Activated CD8-positive, alpha-beta memory T cell treated with anti-CD3 and anti-CD28 coated beads for 48 hours (primary cell): ENCODE measurements at regions not wholly inside any gene's neighbourhood (a gene's known extent, or its start where the extent isn't known, plus 50 kb on each side); places are given as distances from the start of the nearest gene placed in this dataset.
"Not testable (repeated sequence)": the region's sequence is repeated elsewhere in the genome, so short reads cannot be mapped to it uniquely, and the experiment has no call there.

ENCODE experiments used
- DNase-seq, 3 experiments: peaks; one replicate each; pipeline ENCODE4 v3.0.0-alpha.2; 2020; ENCODE audit warnings: low read depth in 2 of 3, low spot score in 2 of 3

GRCh38 chr2:187775651-187776050 is 221.4 kb upstream of the TFPI start:
- no peak for DNase-seq

- no peak for DNase-seq
Measured at GRCh38 chr2:187782301-187782700, 228.1 kb upstream of the TFPI start.

GRCh38 chr2:187783446-187783845 is 229.2 kb upstream of the TFPI start:
- no peak for DNase-seq

DNA sequence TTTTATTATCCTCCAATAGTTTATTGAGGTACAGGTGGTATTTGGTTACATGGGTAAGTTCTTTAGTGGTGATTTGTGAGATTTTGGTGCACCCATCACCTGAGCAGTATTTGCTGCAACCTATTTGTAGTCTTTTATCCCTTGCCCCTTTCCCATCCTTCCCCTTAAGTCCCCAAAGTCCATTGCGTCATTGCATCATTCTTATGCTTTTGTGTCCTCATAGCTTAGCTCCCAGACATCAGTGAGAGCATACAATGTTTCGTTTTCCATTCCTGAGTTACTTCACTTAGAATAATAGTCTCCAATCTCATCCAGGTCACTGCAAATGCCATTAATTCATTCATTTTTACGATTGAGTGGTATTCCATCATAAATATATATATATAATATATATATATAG is 229.9 kb upstream of the TFPI start:
- not testable (repeated sequence) for DNase-seq

GRCh38 chr2:187799601-187800000 is 245.4 kb upstream of the TFPI start:
- DNase-seq, result no peak

GRCh38 chr2:187803816-187804215 is 249.6 kb upstream of the TFPI start:
- no peak for DNase-seq

- no peak for DNase-seq
Measured at GRCh38 chr2:187815113-187815512, 260.9 kb upstream of the TFPI start.

DNA sequence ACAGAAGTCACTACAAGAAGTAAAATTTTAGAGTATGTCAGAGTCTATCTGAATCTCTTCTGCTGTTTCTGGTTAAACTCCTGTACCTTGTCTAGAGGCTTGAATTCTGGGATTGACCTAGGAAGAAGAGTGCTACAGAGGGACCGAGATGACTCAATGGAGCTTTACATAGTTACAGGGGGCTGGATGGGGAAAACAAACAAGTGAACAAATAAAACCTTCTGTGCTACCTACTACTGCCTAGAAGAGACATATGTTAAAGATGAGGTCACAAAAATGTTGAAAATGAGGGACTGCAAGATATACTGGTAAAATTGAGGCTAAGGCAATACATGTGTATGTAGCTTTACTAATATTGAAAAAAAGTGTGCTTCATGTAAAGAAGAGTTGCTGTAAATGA is 265.4 kb upstream of the TFPI start:
- DNase-seq, result no peak

GRCh38 chr2:187825108-187825507 is 270.9 kb upstream of the TFPI start:
- DNase-seq, result no peak

DNA sequence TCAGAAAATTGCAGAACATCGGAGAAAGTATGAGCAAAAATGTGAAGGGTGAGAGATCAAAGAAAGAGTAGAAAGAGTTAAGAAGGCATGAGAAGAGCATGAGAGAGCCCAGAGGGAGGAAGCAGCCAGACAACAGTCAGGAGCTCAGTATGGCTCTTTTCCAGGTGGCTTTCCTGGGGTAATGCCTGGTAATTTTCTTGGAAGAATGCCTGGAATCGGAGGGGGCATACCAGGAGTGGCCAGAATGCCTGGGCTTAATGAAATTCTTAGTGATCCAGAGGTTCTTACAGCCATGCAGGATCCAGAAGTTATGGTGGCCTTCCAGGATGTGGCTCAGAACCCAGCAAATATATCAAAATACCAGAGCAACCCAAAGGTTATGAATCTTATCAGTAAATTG is 271.8 kb upstream of the TFPI start:
- DNase-seq, result no peak

DNA sequence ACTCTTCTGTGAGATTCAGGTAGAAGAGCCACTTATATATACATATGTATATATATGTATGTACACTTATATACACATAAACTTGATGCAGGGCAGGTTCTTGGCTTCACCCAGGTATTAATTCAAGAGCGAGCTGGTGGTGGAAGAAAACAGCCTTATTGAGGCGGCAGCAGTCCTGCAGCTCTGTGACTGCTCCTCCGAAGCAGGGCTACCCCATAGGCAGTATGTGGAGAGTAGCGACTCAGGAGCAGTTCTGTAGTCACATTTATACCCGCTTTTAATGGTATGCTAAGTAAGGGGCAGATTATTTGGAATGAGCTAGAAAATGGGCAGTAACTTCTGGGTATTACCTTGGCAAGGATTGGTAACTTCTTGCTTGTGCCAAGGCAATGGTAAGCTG is 280.6 kb upstream of the TFPI start:
- DNase-seq, result no peak

DNA sequence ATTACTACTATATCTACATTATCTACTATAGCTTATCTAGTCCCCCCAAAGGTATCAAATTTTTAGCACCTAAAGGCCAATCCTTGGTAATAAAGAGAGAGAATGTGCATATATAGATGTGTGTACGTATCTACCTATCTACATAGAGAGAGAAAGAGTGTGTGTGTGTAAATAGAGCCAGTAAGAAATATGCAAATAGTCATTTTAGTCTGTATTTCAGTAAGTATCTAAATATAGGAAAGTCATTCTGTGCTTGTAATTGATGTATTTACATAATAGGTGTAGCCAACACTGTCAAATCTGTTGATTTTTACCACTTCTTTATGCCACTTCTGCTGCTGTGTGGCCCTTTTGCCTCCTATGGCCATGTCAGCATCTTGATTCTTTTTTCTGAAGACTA is 284.5 kb upstream of the TFPI start:
- no peak for DNase-seq

DNA sequence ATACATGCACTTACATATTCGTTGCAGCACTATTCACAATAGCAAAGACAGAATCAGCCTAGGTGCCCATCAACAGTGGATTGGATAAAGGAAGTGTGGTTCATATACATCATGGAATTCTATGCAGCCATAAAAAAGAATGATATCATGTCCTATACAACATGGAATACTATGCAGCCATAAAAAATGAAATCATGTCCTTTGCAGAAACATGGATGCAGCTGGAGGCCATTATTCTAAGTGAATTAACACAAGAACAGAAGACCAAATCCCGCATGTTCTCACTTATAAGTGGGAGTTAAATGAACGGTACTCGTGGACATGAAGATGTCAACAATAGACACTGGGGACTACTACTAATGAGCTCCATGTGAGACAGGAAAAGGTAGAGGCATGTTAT is 288.1 kb upstream of the TFPI start:
- no peak for DNase-seq

DNA sequence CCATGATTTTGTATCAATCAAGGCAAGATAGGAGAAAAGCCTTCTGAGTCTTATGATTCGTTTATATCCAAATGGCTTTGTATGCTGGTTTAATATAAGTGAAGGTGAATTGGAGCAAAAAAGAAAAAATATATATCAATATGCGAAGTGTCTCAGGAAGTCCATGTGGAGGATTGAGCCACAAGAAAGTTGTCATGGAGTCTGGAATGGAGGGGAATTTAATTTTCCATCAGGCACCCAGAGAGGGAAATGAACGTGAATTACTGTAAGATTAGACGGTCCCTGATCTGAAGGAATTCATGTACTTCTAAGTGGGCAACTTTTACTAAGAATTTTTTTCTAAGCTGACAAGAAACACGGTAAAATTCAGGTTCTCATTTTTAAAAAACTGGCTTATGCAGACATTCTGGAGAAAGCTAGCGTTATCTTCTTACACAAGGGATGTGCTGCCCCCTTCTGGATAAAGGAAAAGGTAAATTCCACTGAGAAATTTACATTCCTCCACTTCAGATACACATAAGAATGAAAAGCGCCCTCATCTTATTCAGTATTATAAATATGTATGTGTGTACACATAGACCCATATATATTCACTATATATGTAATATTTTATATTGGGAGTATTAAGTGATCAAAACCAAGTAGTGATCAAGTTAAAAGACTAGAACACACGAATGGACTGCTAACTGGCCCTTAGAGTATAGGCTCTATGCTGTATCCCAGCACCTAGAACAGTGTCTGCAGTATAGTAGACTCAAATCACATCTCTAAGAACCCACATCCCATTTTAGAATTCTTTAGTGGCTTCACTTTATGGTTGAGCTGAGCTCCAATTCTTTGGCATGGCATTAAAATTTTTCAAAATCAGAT is 289.0 kb upstream of the TFPI start:
- DNase-seq, result no peak

DNA sequence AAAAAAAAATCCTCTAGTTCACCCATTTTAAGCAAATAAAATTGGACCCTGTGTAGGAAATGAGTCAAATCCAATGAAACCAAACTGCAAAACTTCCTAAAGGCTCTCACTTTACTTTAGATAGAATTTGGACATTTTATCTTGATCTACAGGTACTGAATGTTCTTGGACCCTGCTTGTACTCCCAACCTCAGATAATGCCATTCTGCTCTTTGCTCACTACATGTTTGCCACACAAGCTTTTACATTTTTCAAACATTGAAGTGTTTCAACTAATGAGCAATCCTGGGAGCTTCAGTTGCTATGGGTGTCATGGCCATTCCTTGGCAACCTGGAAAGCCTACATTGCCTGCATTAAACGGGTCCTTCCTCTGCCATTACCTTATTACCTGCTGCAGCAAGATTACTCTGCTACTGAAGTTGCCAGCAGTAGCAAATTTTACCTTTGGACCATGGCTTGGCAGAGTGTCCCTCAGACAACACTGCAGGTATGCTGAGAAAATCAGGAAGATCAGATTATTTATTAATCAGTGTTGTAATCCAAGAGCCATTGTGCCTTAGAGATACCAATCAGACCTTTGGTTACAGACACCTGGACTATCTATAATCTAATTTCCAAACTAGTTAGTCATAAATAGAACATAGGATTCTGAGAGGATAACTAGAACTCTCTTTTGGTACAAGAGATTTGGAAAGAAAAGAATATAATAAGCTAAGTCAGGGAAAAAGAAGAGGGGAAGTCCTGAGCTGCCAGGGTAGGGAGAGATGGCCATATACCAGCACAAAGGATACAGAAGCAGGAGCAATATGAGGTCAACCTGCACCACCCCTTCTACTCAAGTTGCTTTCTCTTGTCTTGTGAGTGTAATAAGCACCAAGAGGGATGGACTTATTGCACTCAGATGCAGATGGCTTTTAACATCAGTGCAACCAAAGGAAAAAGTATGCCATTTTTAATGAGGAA is 293.3 kb upstream of the TFPI start:
- DNase-seq, result no peak

DNA sequence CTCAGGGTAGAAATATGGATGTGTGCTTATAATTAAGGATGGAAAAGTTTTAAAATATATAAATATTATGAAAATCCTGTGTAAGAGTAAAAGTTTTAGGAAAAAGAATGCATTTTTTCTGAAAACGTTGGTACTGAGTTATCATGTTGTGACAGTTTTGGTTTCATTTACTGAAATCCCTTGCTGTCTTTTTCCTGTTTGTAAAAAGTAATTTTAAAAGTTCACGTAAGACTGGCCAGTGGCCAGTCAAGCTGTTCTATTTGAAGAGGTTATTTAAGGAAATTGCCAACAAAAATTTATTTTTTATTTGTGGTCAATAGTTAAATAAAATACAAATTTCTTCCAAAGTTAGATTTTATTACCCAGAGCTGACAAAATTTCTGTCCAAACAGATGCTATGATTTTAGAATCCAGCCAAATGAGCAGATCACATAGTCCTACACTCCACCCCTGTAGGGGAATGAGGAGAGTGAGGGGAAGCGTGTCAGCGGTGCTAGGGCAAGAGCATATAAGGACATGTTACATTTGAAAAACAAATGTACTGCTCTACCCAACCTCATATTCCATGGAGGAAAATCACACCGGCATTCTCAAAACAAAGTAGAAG is 297.8 kb upstream of the TFPI start:
- no peak for DNase-seq

DNA sequence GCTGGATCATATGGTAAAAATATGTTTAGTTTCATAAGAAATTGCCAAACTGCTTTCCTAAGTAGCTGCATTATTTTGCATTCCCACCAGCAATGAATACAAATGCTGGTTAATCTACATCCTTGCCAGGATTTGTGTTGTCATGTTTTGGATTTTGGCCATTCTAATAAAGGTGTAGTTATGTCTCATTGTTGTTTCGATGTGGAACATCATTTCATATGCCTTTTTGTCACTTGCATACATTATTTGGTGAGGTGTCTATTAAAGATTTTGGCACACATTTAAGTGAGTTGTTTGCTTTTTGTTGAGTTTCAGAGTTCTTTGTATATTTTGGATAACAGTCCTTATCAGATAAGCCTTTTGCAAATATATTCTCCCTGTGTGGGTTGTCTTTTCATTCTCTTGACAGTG is 299.2 kb upstream of the TFPI start:
- no peak for DNase-seq

DNA sequence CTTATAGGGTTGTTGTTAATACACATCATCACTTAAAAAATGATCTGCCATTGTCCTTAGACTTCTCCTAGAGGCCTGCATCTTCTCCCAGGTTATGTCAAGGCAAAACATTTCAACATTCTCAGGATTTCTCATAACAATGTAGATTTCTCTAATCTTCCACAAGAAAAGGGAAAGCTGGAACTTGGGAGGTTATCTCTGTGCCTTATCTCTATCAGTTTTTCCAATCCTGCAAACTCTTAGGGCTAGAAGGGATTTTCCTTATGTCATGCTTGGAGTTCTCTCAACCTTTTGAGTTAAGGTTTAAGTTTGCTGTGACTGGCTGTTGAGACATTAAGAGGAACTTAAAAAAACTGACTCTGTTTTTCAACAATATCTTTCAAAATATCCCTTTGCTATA is 300.6 kb upstream of the TFPI start:
- DNase-seq, result no peak

GRCh38 chr2:187855689-187856088 is 301.5 kb upstream of the TFPI start:
- no peak for DNase-seq

DNA sequence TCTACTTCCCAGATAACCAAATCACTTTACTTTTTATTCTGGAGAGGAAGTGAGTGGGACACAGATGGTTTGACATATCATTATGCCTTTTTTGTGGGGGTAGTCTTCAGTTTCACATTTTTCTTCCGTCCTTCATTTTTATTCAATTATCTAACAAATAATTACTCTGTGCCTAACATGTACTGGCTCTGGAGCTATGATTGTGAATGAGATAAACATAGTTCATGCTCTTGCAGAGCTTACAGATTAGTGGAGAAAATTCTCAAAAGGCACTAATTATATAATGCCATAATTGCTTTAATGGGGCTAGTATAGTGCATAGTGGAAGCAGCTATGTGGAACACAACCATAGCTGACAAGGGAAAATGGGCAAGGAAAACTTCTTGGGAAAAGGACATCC is 303.6 kb upstream of the TFPI start:
- no peak for DNase-seq

- DNase-seq, result no peak
Measured at GRCh38 chr2:187862715-187863114, 308.5 kb upstream of the TFPI start.

- no peak for DNase-seq
Measured at GRCh38 chr2:187865025-187865424, 310.8 kb upstream of the TFPI start.
